Spleen (tissue), 7 donors: ENCODE measurements at regions not wholly inside any gene's neighbourhood (a gene's known extent, or its start where the extent isn't known, plus 50 kb on each side); places are given as distances from the start of the nearest gene placed in this dataset.

ENCODE experiments used
- CTCF ChIP-seq, 11 experiments: fragments of 200-600 bp in 7 of 11; fragments of 450-650 bp in 4 of 11; sonication (generic) in 4 of 11; IDR thresholded peaks in 8 of 11; conservative IDR thresholded peaks in 3 of 11; 1 replicate in 7 of 11; 2 replicates in 4 of 11; pipeline versions ENCODE4 v1.4.0 to v1.8.0; 2016 to 2021; ENCODE audit warnings: antibody characterized with exemption in 11 of 11, inconsistent platforms in 4 of 11, mild to moderate bottlenecking in 1 of 11
- POLR2AphosphoS5 ChIP-seq, 3 donors: sonication (generic); formaldehyde crosslinking; IDR thresholded peaks; one replicate each; pipeline ENCODE4 v1.5.1; 2017; ENCODE audit warnings: antibody characterized with exemption in 3 of 3
- donor health status: DM: no; HTN: no; CAD: no; lungs with moderate emphysema.
- donor health status: DM: no; HTN: no; CAD: no.
- donor health status: DM: no; HTN: no; CAD: no.

GRCh38 chr17:27240802-27241155 lies 53.1 kb upstream of the WSB1 start:
- TF ChIP-seq POLR2AphosphoS5 (IDR thresholded peaks at IDR 0.05) (no peak), CTCF (IDR thresholded peaks at IDR 0.05 in 8 of 11, conservative IDR thresholded peaks at IDR 0.05 in 3 of 11) (no peak)
